NCI-H1694 treated with DMSO at 0.1 percent for 48 hours (cell line): ENCODE measurements at regions not wholly inside any gene's neighbourhood (a gene's known extent, or its start where the extent isn't known, plus 50 kb on each side); places are given as distances from the start of the nearest gene placed in this dataset.
"Not testable (repeated sequence)": the region's sequence is repeated elsewhere in the genome, so short reads cannot be mapped to it uniquely, and the experiment has no call there.

Source experiments
- DNase-seq: peaks from one replicate; lab custom pipeline; 2025; lab: John Stamatoyannopoulos, UW

- DNase-seq: no peak
These were observed 83.5 kb upstream of the CCL21 start for GRCh38 chr9:34793428-34793827.

DNA sequence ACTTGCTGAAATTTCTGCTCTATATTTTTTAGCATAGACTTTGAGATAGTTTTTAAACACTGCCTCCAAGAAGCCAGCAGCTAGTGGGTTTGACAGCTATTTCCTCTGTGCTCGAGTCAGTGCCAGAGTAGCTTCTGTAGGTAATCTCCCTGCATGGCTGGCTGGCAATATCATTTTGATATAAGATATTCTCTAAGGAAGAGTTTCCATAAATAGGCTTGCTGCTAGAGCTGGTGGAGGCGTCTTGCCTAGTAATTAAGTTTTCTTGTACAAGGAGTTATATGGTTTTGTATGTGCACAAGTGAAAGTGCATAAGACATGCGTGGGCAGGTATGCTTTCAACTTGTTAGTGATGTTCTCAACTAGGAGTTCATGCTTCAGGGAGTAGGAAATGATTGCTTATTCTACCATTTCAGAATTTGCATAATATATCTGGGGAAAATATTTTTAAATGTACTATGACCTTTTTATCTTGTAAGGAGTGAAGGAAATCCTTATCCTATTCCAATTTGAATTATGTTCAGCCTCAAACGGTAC lies 74.1 kb upstream of the CCL21 start:
- no peak for DNase-seq

GRCh38 chr9:34782372-34782771 lies 72.4 kb upstream of the CCL21 start:
- no peak for DNase-seq

GRCh38 chr9:34777666-34778065 lies 67.7 kb upstream of the CCL21 start:
- no peak for DNase-seq

GRCh38 chr9:34773955-34774354 lies 64.0 kb upstream of the CCL21 start:
- DNase-seq: no peak

DNA sequence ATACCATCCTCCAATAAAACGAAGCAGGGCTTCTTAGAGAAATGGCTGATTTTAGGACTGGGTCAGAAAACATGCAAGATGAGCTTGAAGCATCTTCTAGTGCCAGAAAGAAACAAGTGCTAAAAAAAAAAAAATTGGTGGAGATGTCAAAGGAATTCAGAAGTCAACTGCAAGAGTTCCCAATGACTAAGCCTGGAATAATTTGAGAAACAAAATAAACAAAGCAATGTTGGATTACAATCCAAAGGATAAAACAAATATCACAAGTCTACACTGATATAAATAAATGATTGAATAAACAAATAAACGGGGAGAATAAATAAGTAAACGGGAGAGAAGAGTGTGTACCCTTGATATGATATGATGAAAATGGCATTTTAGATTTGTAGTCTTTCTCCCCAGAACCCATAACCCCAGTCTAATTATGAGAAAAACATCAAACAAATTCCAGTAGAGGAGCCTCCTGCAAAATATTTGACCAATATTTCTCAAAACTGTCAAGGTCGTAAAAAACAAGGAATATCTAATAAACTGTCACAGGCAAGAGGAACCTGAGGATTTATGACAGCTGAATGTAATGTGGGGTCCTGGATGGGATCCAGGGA lies 63.5 kb upstream of the CCL21 start:
- no peak for DNase-seq

DNA sequence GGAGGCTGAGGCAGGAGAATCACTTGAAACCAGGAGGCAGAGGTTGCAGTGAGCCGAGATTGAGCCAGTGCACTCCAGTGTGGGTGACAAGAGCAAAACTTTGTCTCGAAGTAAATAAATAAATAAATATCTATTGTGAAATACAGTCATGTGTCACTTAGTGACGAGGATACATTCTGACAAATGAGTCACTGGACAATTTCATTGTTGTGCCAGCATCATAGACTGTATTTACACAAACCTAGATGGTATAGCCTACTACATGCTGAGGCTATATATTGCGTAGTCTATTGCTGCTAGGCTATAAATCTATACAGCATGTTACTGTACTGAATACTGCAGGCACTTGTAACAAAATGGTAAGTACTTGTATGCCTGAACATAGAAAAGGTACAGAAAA lies 61.1 kb upstream of the CCL21 start:
- no peak for DNase-seq

DNA sequence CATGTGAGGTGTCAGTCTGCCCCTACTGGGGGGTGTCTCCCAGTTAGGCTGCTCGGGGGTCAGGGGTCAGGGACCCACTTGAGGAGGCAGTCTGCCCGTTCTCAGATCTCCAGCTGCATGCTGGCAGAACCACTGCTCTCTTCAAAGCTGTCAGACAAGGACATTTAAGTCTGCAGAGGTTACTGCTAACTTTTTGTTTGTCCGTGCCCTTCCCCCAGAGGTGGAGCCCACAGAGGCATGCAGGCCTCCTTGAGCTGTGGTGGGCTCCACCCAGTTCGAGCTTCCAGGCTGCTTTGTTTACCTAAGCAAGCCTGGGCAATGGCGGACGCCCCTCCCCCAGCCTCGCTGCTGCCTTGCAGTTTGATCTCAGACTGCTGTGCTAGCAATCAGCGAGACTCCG lies 57.2 kb upstream of the CCL21 start:
- not testable (repeated sequence) for DNase-seq

DNA sequence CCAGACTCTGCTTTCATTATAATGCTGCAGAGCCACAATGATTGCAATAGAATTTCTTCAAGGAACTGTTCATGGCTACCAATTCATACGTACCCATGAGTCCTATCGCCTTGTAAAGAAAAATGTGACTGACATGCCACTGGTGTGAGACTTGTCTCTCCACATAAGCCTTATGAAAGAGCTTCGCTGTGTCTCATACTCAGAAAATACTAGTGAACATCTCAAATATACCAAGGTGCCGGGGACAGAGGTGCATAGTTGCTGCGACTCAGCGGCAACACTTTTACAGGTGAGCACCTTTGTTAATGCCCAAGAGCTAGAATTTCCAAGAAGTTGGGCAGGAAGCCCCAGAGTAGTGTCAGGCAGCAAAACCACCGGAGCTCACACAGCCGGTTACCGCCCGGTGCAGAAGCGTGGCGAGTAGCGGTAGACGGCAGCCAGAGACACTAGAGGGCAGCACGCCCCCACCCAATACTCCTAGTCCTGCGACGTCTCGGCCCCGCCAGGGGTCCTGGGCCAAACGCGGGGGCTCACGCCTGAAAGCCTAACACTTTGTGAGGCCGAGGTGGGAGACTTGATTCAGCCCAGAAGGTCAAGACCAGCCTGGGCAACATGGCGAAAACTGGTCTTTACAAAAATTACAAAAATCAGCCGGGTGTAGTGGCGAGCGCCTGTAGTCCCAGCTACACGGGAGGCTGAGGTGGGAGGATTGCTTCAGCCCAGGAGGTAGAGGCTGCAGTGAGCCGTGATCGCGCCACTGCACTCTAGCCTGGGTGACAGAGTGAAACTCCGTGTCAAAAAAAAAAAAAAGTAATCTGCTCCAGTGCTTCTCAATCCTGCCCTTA lies 50.5 kb upstream of the CCL21 start:
- peak; percentile 22 for DNase-seq
